NCI-H187 treated with DMSO at 0.1 percent for 48 hours (cell line): ENCODE measurements at regions not wholly inside any gene's neighbourhood (a gene's known extent, or its start where the extent isn't known, plus 50 kb on each side); places are given as distances from the start of the nearest gene placed in this dataset.

Experiments used
- DNase-seq: peaks from one replicate; lab custom pipeline; 2025; lab: John Stamatoyannopoulos, UW

DNA sequence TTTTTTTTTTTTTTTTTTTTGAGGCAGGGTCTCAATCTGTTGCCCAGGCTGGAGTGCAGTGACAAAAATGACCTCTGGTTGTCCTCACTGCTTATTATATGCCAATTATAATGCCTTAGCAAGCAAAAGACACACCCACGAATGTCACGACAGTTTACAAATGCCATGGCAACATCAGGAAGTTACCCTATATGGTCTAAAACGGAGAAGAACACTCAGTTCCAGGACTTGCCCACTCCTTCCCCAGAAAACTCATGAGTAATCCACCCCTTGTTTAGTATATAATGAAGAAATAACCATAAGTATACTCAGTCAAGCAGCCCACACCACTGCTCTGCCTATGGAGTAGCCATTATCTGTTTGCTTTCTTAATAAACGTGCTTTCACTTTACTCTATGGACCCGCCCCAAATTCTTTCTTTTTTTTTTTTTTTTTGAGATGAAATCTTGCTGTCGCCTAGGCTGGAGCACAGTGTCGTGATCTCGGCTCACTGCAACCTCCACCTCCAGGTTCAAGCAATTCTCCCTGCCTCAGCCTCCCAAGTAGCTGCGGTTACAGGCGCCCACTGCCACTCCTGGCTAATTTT, 106.2 kb downstream of the SMIM20 start:
- no peak for DNase-seq

DNA sequence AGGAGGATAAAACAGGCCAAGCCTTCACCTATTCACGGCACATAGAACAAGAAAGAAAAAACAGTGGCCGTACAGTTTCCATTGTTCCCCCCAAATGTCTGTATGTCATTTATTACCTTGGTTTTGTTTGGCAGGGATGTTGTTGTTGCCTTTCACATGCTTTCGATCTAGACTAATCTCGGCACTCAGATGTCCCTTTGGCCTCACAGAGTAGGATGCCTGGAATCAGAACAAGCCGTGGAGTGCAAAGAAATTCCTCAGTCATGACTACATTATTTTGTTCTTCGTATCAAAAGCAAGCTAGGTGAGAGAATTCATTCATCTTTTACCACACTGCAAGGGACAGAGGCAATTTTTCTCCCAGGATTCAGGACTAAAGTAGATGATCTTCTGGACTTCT, 106.9 kb downstream of the SMIM20 start:
- DNase-seq, result no peak

DNA sequence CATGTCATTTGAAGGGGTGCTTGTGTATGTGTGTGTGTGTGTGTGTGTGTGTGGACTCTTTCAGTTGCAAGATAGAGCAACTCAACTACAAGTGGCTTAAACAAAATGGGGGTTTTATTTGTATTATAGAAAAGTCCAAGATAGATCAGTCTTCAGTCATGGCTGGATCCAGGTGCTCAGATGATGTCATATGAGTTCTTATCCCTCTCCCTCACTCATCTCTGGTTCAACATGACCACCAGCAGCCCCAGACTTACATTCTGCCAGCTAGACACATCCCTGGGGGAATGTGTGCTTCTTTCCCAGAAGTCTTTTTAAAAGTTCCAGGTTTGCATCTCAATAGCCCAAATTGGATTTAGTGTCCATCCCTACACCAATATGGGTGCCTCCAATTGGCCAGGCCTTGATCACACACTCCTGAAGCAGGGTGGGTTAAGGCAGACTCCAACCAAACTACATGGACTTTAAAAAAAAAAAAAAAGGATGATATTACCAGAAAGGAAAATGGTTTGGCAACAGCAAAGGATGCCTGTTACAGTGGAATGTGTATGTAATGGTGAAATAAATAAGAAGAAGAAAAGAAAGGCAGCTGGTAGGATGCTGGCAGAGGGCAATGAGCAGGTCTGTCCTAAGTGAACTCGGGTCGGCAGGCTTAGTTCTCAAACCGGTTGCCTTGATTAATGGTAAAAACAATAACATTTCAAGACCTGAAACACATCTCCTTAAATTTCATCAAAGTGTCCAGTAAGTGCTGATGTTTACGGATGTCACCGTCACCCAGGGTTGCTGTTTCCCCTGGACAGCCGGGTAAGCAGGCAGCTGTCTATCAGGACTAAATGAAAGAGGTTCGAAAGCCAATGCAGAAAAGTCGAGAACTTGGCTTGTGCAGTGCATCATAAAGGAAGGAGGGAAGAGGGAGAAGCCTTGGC, 107.7 kb downstream of the SMIM20 start:
- no peak for DNase-seq

DNA sequence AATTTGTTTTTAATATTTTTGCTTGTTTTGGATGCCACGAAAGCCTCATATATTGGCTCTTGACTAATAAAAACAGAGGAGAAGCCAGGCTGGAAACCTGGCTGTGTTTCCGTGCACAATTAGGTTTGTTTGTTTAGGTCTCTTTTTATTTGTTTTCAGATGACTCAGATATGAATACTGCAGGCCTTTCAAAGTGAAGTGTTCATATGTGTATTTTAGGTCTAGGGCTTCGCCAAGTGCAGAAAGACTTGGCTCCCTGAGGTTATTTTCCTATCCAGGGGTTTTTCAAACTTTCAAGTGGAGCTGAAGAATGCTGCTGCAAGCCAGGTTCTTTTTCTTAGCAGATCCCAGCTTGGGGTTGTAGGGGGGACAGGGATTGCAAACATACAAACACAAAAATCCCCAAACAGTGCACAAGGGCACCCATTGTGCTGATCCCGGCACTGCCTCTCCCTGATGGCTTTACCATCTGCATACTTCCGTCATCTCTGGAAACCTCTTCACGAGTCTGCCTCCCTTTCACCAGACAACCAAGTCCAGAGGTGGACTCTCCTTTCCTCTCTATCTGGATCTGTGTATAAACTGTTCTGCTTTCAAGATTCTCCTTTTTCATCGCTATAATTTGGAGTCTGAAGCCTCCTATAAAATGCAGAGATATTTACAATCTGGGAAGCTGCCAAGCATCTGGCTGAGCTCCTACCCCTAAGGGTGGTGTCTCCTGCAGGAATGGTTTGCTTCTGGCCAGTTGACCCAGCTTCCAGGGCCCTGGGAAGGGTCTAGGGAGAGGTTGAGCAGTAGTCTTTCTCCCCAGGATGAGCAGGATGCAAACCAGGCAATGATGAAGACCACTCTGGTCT, 108.6 kb downstream of the SMIM20 start:
- no peak for DNase-seq

DNA sequence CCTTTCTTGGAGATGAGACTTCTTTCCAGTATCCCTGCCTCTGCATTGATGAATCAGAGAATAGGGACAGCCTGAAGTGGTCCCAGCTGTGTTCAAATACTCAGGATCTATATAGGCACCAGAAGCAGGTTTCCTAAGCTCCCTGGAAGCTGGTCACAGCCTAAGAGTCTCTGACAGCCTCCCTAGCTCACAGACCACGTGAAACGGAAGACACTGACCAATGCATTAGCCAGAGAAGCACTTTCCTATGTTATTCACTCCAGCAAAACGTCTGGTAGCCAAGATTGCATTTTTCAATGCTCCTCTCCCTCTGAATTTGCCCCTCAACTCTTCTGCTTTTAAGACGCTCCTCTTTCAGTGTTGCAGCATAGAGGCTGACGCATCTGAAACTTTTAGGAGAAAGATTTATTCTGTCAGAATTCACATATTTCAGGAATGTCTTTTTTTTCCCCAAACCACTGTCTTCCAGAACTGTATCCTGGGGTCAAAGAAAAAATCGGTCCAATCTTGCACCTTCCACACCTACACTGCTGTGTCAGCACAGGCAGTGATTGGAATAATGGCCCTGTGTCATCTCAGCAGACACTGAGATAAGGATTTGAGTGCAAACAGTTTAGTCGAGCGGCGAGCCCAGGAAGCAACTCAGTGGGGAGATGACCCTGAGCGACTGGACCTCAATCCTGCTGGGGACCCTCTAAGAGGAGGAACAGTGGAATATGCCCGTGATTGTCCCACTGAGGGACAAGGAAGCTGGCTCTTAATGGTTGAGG, 109.4 kb downstream of the SMIM20 start:
- DNase-seq, result no peak

DNA sequence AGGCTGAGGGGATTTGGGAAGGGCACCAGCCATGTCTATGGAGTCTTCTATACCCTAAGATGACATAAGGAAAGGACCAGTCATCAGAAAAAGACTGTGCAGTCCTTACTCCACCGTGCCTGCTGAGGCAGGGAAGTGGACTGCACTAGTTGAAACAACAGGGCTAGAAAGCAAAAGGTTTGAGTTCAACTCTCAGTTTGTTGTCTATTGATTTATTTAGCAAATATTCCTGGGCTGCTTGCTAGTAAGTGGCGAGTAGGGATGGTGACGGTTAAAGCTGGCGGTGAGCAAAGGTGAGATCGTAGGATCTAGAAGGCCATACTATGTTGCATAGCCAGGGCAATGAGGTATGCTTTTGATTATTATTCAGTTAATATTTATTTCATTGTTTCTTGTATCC, 110.1 kb downstream of the SMIM20 start:
- DNase-seq, result no peak

DNA sequence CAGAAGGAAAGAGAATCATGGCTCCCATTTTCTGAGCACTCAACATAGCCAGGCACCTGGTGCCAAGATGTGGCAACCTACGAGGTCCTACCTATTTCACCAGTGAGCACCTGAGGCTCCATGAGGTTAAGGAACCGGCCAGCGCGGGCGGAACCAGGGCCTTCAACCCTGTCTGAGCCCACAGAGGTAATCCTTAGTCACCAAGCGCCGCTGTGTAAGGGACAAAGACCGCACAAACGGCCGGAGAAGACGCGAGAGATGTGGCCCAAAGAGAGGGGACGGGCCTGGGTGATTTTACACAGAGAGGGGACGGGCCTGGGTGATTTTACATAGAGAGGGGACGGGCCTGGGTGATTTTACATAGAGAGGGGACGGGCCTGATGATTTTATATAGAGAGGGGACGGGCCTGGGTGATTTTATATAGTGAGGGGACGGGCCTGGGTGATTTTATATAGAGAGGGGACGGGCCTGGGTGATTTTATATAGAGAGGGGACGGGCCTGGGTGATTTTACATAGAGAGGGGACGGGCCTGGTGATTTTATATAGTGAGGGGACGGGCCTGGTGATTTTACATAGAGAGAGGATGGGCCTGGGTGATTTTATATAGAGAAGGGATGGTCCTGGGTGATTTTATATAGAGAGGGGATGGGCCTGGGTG, 114.2 kb downstream of the SMIM20 start:
- no peak for DNase-seq

DNA sequence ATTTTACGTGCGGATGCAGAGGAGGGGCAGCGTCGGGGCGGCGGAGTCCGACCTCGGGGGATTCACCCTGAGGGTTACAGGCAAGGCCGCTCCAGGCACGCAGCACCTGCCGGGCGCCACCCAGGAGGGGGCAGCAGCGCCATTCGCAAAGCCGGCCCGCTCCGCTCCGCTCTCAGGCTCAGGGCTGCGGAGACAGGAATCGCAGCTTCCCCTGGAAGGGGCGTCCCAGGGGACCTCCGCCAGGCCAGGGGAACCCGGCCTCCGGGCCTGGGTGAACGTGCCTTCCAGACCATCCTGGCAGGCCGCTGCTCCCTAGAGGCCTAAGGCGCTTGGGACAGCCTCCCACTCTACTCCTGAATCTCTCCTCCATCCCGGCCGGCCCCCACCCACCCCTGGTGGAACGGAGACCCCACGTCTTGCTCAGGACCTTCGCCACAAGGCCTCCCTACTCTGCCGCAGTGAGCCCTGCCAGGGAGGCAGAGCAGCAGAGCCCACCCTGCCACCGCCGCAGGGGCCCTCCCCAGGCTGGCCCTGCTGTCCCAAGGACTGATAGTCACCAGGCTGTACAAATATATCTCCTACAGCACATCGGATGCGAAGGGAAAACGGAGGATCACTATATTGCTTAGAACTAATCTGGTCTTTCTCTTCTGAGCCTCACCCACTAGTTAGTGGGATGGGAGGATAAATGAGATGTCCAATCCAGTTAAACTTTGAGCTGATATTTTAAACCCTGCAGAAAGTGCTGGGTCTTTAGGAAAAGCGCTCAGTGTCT, 115.0 kb downstream of the SMIM20 start:
- DNase-seq, result no peak

DNA sequence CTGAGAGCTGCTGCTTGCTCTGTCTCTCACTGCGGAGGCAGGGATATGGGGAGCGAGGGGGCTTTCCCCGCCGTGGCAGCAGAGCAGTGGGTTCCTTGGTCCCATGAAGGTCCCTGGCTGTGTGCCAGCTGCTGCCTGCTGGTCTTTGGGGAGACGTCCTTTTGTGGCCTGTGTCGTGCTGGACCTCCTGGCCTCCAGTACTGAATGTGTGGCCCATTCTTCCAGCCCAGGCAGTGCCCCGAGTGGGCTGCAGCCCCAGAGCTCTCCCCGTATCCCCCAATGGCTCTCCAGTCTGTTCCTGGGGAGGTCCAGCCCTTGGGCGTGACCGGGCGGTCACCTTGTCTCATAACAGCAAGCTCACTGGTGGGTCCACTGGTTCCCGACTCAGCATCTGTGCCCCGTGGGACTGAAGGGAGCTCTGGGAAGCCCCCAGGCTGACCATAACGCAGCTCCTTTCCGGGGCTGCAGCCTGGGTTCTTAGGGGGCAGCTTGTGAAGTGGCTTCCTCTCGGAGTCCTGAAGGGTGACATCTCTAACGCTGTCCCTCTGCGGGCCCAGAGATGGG, 115.6 kb downstream of the SMIM20 start:
- no peak for DNase-seq

DNA sequence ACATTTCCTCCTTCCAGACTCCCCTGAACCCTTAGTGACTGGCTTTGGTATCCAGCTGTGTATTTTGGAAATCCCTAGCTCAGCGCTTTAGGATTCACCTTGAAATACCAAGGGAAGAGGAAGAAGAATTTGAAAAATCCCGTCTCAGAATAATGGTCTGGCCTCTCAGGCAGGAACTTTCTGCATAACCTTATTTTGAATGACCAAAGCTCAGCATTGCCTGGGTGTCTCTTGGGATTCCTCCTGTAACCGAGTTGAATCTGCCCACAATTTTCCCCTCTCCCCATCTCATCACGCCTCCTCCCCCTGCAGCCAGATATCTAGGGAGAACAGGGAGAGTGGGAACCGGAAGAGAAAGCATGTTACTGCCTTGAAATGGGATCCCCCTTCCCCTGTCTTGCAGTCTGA, 116.2 kb downstream of the SMIM20 start:
- DNase-seq, result no peak

DNA sequence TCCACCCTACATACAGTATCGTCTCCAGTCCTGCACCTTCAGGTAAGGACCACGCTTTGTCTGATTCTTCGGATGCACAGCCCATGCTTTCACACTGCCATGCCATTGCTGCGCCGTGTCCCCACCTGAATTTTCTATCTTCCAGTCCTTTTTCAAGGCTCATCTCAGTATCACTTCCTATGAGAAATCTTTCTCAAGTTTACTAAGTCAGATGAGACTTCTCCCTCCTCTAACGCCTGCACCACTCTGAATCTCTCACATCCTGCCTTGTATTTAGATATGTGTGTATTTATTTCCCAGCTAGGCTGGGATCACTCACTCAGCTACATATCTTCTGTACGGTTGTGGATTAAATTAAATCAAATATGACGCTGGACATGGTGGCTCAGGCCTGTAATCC, 116.8 kb downstream of the SMIM20 start:
- DNase-seq, result no peak

DNA sequence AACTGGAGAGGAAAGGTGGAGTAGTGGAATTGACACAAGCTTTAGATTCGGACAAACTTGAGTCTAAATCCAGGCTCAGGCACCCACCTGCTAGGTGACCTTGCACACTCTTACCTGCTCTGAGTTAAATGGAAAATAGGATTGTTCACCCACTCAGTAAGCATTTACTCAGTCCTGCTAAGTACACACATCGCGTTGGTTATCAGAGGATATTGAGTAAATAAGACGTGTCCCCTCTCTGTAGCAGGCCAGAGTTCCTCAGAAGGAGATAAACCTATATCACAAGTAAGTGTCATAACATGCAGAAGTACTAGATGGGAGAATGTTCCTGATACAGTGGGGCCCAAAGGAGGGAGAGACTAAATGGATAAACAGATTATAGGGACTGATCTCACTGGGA, 117.7 kb downstream of the SMIM20 start:
- no peak for DNase-seq

DNA sequence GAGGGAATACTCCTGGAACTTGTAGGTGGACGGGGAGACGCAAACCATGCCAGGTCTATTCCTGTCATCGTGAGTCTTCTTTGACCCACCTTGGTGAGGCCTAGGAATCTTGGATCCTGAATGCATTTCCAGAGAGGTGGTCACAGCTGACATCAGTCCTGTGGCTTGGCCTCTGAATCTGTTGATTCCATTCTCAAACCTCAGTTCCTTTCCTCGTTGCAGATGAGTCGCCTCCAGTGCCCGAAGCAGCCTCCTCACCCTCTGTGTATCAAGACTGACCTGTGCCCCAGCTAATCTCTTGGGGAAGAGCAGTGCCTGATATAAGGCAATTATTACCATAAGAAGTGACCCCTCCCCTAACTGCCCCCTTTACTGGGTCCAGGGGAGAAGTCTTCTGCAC, 118.1 kb downstream of the SMIM20 start:
- no peak for DNase-seq

DNA sequence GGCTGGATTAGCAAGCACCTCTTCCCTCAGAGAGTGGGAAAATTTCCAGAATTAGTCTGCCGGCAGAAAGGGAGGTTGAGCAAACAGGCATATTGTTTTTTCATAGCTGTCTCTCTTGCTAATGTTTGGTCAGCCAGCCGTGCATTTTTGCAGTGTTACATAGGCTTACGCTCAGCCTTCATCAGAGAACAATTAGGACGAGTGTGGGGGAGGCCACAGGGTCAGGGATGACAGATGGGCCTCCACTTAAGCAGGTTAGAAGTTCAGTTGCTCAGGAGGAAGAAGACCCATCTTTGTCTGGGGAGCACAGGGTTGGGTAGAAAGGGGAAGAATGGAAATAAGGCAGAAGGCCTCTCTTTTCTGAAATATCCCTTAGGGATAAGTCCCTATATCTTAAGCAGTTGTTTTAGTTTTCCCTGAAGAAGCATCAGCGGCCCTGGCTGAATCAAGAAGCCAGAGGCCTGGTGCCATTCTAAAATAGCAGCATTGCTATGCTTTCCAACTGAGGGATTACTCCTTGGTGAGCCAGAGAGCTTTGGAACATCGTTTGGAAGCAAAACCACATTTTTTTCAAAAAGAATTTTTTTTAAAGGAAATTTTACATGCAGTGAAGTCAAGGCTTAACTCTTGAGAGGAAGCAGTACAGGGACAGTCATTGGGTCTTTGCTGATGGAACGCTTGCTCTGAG, 118.8 kb downstream of the SMIM20 start:
- no peak for DNase-seq

DNA sequence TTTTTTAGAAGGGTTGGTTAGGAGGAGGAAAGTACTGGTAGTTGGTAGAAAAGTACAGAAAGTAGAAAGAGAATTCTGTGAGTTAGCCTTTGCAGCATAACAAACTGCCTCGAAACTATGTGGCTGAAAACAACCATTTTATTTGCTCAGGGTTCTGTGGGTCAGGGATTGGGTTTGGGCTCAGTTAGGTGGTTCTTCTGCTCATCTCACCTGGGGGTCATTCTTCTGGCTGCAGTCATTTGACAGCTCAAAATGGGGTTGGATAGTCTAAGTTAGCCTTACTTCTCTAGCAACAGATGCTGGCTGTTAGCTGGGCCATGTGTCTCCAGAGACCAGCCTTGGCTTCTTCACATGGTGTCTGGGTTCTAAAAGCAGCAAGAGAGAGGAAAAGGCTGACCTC, 119.4 kb downstream of the SMIM20 start:
- no peak for DNase-seq

DNA sequence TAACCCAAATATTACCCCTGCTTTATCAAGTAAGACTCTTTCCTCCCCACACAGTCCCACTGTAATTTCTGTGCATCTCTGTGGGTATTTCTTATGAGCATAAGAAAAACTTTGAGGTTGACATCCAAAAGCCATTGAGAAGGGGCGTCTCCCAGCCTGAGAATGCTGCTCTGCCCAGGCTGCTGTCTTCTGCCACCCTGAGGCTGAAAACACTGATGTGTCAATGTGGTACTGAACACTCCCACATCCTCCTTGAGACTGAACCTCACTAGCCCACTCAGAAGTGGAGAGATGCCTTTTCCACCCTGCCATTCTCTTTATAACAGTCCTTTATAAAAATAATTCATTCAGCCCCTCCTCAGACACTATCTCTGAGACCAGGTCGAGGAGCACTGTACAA, 120.8 kb downstream of the SMIM20 start:
- DNase-seq, result no peak

DNA sequence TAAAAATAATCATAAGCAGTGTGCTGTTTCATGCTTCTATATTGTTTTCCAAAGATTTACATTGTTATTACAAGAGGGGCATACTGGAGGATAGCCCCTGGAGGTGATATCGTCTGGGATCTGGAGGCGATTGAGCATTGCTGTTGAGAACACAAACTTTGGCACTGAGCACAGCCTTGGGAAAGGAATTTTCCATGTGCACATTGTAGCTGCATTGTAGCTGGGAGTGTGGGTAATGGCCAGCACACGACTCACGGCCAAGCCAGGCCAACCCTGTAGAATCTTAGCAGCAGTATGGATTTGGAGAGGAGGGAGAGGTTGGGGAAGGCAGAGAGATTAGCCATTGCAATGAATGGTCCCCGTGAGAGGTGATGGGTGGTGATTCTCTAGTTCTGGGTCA, 121.9 kb downstream of the SMIM20 start:
- no peak for DNase-seq

DNA sequence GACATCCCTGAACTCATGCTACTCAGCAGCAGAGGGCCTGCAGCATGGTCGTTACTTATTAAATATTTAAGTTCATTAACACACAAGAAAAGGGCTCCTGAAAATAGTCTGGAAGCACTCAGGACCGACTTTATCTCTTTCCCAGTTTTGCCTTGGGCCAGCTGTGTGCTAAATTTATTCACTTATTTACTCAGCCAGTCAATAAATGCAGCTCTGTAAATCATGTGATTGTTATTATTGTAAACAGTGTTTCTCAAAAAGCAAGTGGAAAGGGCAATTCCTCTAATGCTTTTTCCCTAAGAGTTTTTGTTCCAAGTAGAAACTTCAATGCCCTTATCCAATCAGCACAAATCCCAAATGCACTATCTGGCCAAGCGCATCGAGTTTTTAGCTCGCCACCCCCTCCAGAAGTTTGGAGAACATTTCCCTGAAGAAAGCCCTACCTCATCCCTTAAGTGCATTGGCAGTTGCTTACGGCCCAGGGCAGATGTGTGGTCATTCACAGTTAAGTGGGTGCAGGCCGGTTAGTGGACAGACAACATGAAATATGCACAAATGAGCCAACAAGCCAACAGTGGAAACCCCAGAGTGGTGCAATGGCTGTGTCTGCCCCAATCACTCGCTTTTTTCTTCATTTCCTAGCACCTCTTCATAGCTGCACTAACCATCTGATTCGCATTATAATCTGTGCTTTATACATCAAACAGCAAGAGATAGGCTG, 125.8 kb downstream of the SMIM20 start:
- no peak for DNase-seq

DNA sequence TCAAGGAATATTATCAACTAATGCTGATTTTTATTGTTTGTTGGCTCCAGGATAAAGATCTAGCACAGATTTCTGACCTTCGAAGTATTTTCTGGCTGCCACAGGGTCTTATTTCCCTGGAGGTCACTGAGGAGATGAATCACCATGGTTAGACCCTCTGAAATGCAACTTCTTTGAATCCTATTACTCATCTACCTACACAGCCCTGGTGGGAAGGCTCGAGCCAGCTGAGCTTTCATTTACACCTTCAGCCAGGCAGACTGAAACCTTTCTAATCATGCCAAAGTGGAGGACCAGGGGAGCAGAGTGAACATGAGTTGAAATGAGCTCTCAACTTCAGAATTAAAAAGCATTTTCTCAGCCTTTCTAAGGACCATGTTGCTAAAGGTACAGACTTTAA, 130.5 kb downstream of the SMIM20 start:
- no peak for DNase-seq
